ENCODE measurements at regions not wholly inside any gene's neighbourhood (a gene's known extent, or its start where the extent isn't known, plus 50 kb on each side); places are given as distances from the start of the nearest gene placed in this dataset.

DNA sequence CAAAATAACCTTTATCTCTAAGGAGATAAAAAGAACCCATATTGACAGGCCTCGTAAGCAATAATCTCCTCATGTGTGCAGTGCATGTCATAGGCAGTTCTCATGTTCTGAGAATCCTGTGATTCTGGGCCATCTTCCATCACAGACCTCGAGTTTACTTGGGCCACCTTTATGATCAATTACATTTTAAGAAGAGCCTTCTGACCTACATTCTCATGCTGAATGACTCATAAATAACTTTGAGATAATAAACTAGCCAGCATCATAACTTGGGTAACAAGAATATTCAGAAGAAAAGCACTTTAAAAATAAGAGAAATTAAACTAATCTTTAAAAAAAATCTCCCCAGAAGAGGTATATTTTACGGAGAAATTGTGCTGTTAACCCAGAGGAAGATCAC is 310.7 kb upstream of the ZNF717 start:
- no peak for TF ChIP-seq ZNF8 (CRISPR knock-in tag; IDR thresholded peaks at IDR 0.05)
- TF ChIP-seq, protein P1, sequence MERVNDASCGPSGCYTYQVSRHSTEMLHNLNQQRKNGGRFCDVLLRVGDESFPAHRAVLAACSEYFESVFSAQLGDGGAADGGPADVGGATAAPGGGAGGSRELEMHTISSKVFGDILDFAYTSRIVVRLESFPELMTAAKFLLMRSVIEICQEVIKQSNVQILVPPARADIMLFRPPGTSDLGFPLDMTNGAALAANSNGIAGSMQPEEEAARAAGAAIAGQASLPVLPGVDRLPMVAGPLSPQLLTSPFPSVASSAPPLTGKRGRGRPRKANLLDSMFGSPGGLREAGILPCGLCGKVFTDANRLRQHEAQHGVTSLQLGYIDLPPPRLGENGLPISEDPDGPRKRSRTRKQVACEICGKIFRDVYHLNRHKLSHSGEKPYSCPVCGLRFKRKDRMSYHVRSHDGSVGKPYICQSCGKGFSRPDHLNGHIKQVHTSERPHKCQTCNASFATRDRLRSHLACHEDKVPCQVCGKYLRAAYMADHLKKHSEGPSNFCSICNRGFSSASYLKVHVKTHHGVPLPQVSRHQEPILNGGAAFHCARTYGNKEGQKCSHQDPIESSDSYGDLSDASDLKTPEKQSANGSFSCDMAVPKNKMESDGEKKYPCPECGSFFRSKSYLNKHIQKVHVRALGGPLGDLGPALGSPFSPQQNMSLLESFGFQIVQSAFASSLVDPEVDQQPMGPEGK (CRISPR knock-in tag; IDR thresholded peaks at IDR 0.05; ENCODE audit: borderline replicate concordance), result no peak

Data from SK-N-SH treated with all-trans-retinoic acid at 6 μM for 48 hours (cell line).